ENCODE measurements at regions not wholly inside any gene's neighbourhood (a gene's known extent, or its start where the extent isn't known, plus 50 kb on each side); places are given as distances from the start of the nearest gene placed in this dataset.

- no peak for DNase-seq (ENCODE audit: insufficient read length, low spot score, missing footprints)
- no peaks in the 10 kb centered on the region for H3K36me3 ChIP-seq (ENCODE audit: insufficient read depth, low read length)
- no peak overlapping the region for H2AFZ ChIP-seq (ENCODE audit: low read length)
- H3K4me2 ChIP-seq (ENCODE audit: insufficient read depth, low read length) = no peak overlapping the region
- no peaks in the 10 kb centered on the region for H3K79me2 ChIP-seq (ENCODE audit: insufficient read depth, low read length)
- no peak overlapping the region for H3K27ac ChIP-seq (ENCODE audit: low read depth, low read length)
- no peak overlapping the region for H3K4me3 ChIP-seq (ENCODE audit: insufficient read depth, low read length)
- no peaks in the 10 kb centered on the region for H3K27me3 ChIP-seq (ENCODE audit: insufficient read depth, low read length)
- no peak for TF ChIP-seq CTCF (IDR thresholded peaks at IDR 0.05; ENCODE audit: extremely low read depth, low read depth, low read length)
- H3K4me1 ChIP-seq (ENCODE audit: insufficient read depth, low read length) = no peaks in the 10 kb centered on the region
- no peaks in the 10 kb centered on the region for H4K20me1 ChIP-seq (ENCODE audit: insufficient read depth, low read length)
- H3K9me3 ChIP-seq (ENCODE audit: low read depth, low read length) = peaks cover 2% of the 10 kb centered on the region
Measured at GRCh38 chr9:26054600-26055520, 376.6 kb upstream of the TUSC1 start.

- H4K20me1 ChIP-seq (ENCODE audit: insufficient read depth, low read length) = no peaks in the 10 kb centered on the region
- H3K27ac ChIP-seq (ENCODE audit: low read depth, low read length) = no peak overlapping the region
- no peaks in the 10 kb centered on the region for H3K79me2 ChIP-seq (ENCODE audit: insufficient read depth, low read length)
- no peak overlapping the region for H3K4me3 ChIP-seq (ENCODE audit: insufficient read depth, low read length)
- DNase-seq (ENCODE audit: insufficient read length, low spot score, missing footprints) = no peak
- H3K4me2 ChIP-seq (ENCODE audit: insufficient read depth, low read length) = no peak overlapping the region
- no peaks in the 10 kb centered on the region for H3K36me3 ChIP-seq (ENCODE audit: insufficient read depth, low read length)
- H3K4me1 ChIP-seq (ENCODE audit: insufficient read depth, low read length) = no peaks in the 10 kb centered on the region
- H3K27me3 ChIP-seq (ENCODE audit: insufficient read depth, low read length) = no peaks in the 10 kb centered on the region
- H3K9me3 ChIP-seq (ENCODE audit: low read depth, low read length) = no peaks in the 10 kb centered on the region
- H2AFZ ChIP-seq (ENCODE audit: low read length) = no peak overlapping the region
- TF ChIP-seq CTCF (IDR thresholded peaks at IDR 0.05; ENCODE audit: extremely low read depth, low read depth, low read length) = no peak
Measured at GRCh38 chr9:26053954-26054353, 375.7 kb upstream of the TUSC1 start.

- no peaks in the 10 kb centered on the region for H3K27me3 ChIP-seq (ENCODE audit: insufficient read depth, low read length)
- no peaks in the 10 kb centered on the region for H3K4me1 ChIP-seq (ENCODE audit: insufficient read depth, low read length)
- H3K79me2 ChIP-seq (ENCODE audit: insufficient read depth, low read length) = no peaks in the 10 kb centered on the region
- H3K4me2 ChIP-seq (ENCODE audit: insufficient read depth, low read length) = no peak overlapping the region
- no peak for DNase-seq (ENCODE audit: insufficient read length, low spot score, missing footprints)
- H3K27ac ChIP-seq (ENCODE audit: low read depth, low read length) = no peak overlapping the region
- H4K20me1 ChIP-seq (ENCODE audit: insufficient read depth, low read length) = no peaks in the 10 kb centered on the region
- no peak overlapping the region for H2AFZ ChIP-seq (ENCODE audit: low read length)
- H3K36me3 ChIP-seq (ENCODE audit: insufficient read depth, low read length) = no peaks in the 10 kb centered on the region
- H3K9me3 ChIP-seq (ENCODE audit: low read depth, low read length) = peaks cover 1% of the 10 kb centered on the region
- TF ChIP-seq CTCF (IDR thresholded peaks at IDR 0.05; ENCODE audit: extremely low read depth, low read depth, low read length) = no peak
- no peak overlapping the region for H3K4me3 ChIP-seq (ENCODE audit: insufficient read depth, low read length)
Measured at GRCh38 chr9:26043431-26043830, 365.2 kb upstream of the TUSC1 start.

GRCh38 chr9:26034786-26035185 is 356.5 kb upstream of the TUSC1 start:
- no peaks in the 10 kb centered on the region for H4K20me1 ChIP-seq (ENCODE audit: insufficient read depth, low read length)
- H3K36me3 ChIP-seq (ENCODE audit: insufficient read depth, low read length) = no peaks in the 10 kb centered on the region
- no peaks in the 10 kb centered on the region for H3K4me1 ChIP-seq (ENCODE audit: insufficient read depth, low read length)
- H3K9me3 ChIP-seq (ENCODE audit: low read depth, low read length) = peaks cover 1% of the 10 kb centered on the region
- no peaks in the 10 kb centered on the region for H3K79me2 ChIP-seq (ENCODE audit: insufficient read depth, low read length)
- H3K27me3 ChIP-seq (ENCODE audit: insufficient read depth, low read length) = no peaks in the 10 kb centered on the region
- DNase-seq (ENCODE audit: insufficient read length, low spot score, missing footprints) = no peak
- no peak overlapping the region for H3K4me2 ChIP-seq (ENCODE audit: insufficient read depth, low read length)
- H3K4me3 ChIP-seq (ENCODE audit: insufficient read depth, low read length) = no peak overlapping the region
- no peak overlapping the region for H3K27ac ChIP-seq (ENCODE audit: low read depth, low read length)
- no peak for TF ChIP-seq CTCF (IDR thresholded peaks at IDR 0.05; ENCODE audit: extremely low read depth, low read depth, low read length)
- H2AFZ ChIP-seq (ENCODE audit: low read length) = no peak overlapping the region

Measured in osteoblast (primary cell).